Colonic mucosa (tissue), 4 donors: ENCODE measurements at regions not wholly inside any gene's neighbourhood (a gene's known extent, or its start where the extent isn't known, plus 50 kb on each side); places are given as distances from the start of the nearest gene placed in this dataset.
"Not testable (repeated sequence)": the region's sequence is repeated elsewhere in the genome, so short reads cannot be mapped to it uniquely, and the experiment has no call there.

Experiments used
- DNase-seq: peaks from one replicate; pipeline ENCODE4 v3.0.0-alpha.2; 2020
- H3K27ac ChIP-seq: fragments of 200-600 bp; one replicate; pipeline ENCODE4 v1.8.0; 2021
- H3K27me3 ChIP-seq: fragments of 200-600 bp; one replicate; pipeline ENCODE4 v1.8.0; 2021
- H3K36me3 ChIP-seq: fragments of 200-600 bp; one replicate; pipeline ENCODE4 v1.8.0; 2021
- H3K4me1 ChIP-seq: fragments of 200-600 bp; one replicate; pipeline ENCODE4 v1.8.0; 2021; ENCODE audit warnings: mild to moderate bottlenecking
- H3K4me3 ChIP-seq: fragments of 200-600 bp; one replicate; pipeline ENCODE4 v1.8.0; 2021
- H3K9ac ChIP-seq, 2 donors: one replicate each; pipeline ENCODE4 v1.7.0; 2013; ENCODE audit warnings: control low read depth in 2 of 2, low read depth in 2 of 2, low read length in 2 of 2
- H3K9me3 ChIP-seq: fragments of 200-600 bp; one replicate; pipeline ENCODE4 v1.8.0; 2021
- intact Hi-C: fragments of 100-400 bp; cut with DNase I; formaldehyde crosslinking; loops from one replicate; pipeline ENCODE4 v1.14.1; 2022
- TF ChIP-seq, protein P1 (sequence below): fragments of 200-600 bp; IDR thresholded peaks from one replicate; pipeline ENCODE4 v1.8.0; 2022; ENCODE audit warnings: antibody characterized with exemption, mild to moderate bottlenecking
- donor health status: healthy.
- donor health status: DM: no; HTN: no; CAD: no.
- donor health status: DM: no; HTN: no; CAD: no.

GRCh38 chr17:71192848-71193247 lies 928.0 kb upstream of the SOX9 start:
- H3K4me3 ChIP-seq: no peak overlapping the region
- TF ChIP-seq, protein P1, sequence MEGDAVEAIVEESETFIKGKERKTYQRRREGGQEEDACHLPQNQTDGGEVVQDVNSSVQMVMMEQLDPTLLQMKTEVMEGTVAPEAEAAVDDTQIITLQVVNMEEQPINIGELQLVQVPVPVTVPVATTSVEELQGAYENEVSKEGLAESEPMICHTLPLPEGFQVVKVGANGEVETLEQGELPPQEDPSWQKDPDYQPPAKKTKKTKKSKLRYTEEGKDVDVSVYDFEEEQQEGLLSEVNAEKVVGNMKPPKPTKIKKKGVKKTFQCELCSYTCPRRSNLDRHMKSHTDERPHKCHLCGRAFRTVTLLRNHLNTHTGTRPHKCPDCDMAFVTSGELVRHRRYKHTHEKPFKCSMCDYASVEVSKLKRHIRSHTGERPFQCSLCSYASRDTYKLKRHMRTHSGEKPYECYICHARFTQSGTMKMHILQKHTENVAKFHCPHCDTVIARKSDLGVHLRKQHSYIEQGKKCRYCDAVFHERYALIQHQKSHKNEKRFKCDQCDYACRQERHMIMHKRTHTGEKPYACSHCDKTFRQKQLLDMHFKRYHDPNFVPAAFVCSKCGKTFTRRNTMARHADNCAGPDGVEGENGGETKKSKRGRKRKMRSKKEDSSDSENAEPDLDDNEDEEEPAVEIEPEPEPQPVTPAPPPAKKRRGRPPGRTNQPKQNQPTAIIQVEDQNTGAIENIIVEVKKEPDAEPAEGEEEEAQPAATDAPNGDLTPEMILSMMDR: no peak
- no peak overlapping the region for H3K9ac ChIP-seq
- DNase-seq: no peak
- no peaks in the 10 kb centered on the region for H3K27me3 ChIP-seq
- no peak overlapping the region for H3K27ac ChIP-seq
- intact Hi-C loops: no loop called here
- no peaks in the 10 kb centered on the region for H3K36me3 ChIP-seq
- no peaks in the 10 kb centered on the region for H3K9me3 ChIP-seq
- peaks cover 8% of the 10 kb centered on the region for H3K4me1 ChIP-seq

- no peak overlapping the region for H3K27ac ChIP-seq
- intact Hi-C loops: no loop called here
- no peaks in the 10 kb centered on the region for H3K36me3 ChIP-seq
- H3K27me3 ChIP-seq: no peaks in the 10 kb centered on the region
- TF ChIP-seq, protein P1: no peak
- H3K9ac ChIP-seq: no peak overlapping the region
- H3K4me3 ChIP-seq: no peak overlapping the region
- no peaks in the 10 kb centered on the region for H3K9me3 ChIP-seq
- H3K4me1 ChIP-seq: no peaks in the 10 kb centered on the region
- no peak for DNase-seq
Observed at GRCh38 chr17:71200597-71200996, 920.2 kb upstream of the SOX9 start.

DNA sequence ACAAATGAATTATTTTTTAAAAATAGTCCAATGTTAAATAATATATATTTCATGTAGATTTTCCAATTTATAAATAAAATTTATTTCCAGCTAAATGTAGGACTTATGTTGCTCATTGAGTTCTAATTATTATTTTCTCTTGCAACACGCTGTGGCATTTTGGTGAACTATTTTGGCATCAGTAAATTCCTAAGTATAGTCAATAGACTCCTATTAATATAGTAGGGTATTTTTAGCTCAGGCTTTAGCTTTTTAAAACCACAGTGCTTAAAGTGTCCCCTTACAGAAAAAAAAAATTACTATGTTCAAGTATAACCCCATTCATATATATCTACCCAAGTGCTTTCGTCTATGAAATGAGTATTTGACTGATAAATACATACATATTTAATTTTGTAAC lies 919.2 kb upstream of the SOX9 start:
- TF ChIP-seq, protein P1: no peak
- Histone ChIP-seq H3K9ac (no peak overlapping the region), H3K27ac (no peak overlapping the region), H3K9me3 (no peaks in the 10 kb centered on the region), H3K4me3 (no peak overlapping the region), H3K36me3 (no peaks in the 10 kb centered on the region), H3K4me1 (no peaks in the 10 kb centered on the region), H3K27me3 (no peaks in the 10 kb centered on the region)
- intact Hi-C loops: no loop called here
- no peak for DNase-seq

- Histone ChIP-seq H3K4me3 (no peak overlapping the region), H3K27me3 (no peaks in the 10 kb centered on the region), H3K36me3 (no peaks in the 10 kb centered on the region), H3K4me1 (no peaks in the 10 kb centered on the region), H3K27ac (no peak overlapping the region), H3K9ac (no peak overlapping the region), H3K9me3 (no peaks in the 10 kb centered on the region)
- no peak for DNase-seq
- intact Hi-C loops: no loop called here
- TF ChIP-seq, protein P1: no peak
Observed at GRCh38 chr17:71202449-71202848, 918.4 kb upstream of the SOX9 start.

DNA sequence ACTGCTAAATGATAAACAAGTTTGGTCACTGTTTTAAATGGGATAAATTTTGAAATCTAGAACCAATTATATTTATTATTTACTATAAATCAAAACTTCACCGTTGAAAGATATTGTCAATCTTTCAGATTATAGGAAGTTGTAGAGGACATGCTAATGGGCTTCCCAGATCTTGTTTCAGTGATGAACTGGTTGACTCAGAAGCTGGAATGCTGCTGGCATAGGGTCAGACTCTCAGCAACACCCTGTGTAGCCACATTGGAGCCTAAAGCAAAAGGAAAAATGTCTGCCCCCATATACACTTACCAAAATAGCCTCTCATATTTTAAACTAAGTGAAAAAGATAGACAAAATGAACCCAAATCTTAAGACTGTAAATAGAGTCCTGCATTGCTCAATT lies 916.9 kb upstream of the SOX9 start:
- H3K4me1 ChIP-seq: no peaks in the 10 kb centered on the region
- H3K9me3 ChIP-seq: no peaks in the 10 kb centered on the region
- no peaks in the 10 kb centered on the region for H3K27me3 ChIP-seq
- DNase-seq: no peak
- H3K4me3 ChIP-seq: no peak overlapping the region
- intact Hi-C loops: no loop called here
- TF ChIP-seq, protein P1: no peak
- H3K36me3 ChIP-seq: no peaks in the 10 kb centered on the region
- H3K27ac ChIP-seq: no peak overlapping the region
- no peak overlapping the region for H3K9ac ChIP-seq

GRCh38 chr17:71205951-71206350 lies 914.9 kb upstream of the SOX9 start:
- H3K27me3 ChIP-seq, H3K4me1 ChIP-seq, H3K4me3 ChIP-seq, intact Hi-C loops, H3K9ac ChIP-seq, DNase-seq, H3K27ac ChIP-seq, H3K36me3 ChIP-seq, H3K9me3 ChIP-seq: not testable (repeated sequence)
